HG03457 (cell line): ENCODE measurements at regions not wholly inside any gene's neighbourhood (a gene's known extent, or its start where the extent isn't known, plus 50 kb on each side); places are given as distances from the start of the nearest gene placed in this dataset.

Experiments used
- ATAC-seq: cut with Tn5 transposase; IDR thresholded peaks from one replicate; pipeline ENCODE4 v1.9.1; 2021; ENCODE audit warnings: moderate number of reproducible peaks; ENCODE audit not compliant: unreplicated experiment

DNA sequence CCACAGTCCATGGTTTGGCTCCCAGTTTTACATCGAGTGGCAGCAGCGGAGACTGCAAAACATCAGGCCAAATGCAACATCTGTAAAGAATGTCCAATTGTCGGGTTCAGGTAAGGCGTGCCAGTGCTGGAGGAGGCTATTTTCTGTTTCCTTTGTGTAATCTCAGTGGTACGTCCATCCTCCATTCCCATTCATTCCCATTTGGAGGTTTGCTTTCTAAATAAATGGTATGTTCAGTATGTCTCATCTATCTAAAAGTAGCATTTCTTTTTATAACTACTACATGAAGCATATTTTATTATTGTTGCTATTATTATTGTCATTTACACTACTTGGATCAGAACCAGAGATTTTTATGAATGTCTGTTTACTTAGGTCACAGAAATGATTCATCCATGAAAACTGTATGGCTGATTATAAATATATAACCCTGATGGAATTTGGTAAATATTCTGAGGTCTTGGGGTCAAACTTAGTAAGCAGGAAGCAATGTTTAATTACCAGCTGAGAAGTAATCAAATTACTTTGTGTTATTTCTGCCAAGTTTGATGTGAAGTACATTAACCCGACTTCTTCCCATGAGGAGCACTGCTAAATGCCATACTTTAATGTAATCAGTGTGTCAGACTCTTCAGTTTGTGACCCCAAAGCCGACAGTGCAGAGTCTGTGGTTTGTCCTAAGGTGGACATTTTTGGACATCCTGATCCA, 512.9 kb downstream of the UTRN start:
- ATAC-seq = no peak

DNA sequence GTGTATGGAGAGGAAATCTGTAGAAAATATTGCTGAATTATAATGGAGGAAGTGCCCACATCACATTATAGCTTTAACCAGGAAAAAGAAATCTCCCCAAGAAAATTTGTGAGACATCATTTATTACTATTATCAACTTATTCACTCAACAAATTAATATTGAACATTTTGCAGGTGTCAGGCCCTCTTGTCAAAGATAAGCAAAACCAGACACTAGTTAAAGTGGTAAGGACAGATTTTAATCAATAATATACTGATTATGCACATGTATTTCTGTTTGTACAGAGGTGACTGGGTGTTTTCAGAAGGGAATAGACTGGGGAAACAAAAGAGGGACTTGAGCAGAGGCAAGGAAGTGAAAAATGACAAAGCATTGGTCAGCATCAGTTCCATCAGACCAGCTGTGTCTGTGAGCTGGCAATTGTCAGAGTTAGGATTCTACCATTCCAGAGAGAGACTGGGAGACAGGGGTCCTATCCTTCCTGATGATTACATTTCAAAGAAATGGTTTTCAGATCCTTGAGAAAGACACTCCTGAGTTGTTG, 519.2 kb downstream of the UTRN start:
- ATAC-seq = no peak

DNA sequence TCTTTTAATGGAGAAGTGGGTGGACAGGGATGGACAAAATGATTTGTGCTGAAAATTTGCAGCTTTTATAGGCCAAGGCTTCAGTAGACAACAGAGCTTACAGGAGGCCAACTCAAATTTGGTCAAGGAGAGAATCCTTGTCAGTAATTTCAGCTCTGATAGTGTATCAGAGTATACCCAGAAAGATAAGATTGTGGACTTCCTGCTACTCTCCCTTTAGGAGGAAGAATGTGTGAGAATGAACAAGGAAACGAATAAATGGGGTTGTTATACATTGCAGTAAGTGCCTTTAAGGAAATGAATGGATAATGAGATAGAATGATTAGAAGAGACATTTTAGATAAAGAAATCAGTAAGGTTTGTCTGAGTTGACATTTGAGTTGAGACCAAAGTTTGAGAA, 519.9 kb downstream of the UTRN start:
- no peak for ATAC-seq

DNA sequence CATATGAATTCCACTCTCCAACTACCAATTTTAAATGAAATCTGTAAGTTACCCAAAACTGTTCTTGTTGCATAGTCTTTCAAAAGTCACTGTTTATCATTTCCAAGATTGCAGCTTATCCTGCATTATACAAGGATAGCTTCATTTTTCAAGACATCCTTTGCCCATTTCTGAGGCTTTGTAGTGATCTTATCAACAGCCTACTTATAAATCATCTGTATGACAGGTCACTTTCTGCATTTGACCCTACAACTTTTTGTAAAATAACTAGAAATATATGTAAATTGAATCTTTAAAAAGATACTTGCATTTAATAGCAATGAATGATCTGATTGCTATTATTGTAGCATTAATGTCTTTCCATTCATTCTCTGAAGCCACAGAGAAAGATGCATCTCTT, 521.1 kb downstream of the UTRN start:
- no peak for ATAC-seq

DNA sequence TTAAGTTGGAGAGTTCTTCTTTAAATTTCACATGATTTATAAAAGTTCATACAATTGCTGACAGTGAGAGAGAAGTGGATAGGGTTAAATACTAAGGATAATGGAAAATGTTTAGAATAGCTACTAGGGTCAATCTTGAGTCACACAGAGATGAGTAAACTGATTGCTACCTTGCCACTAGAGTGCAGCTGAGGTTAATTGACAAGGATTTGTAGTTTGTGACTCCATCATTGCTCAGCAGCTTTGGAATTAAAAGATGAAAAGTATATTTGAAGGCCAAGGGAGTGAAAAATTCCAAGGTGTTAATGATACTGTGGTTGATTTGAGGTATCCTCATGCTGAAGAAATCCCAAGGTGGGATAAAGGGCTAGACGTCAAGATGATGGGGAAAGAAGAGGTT, 524.0 kb downstream of the UTRN start:
- no peak for ATAC-seq

DNA sequence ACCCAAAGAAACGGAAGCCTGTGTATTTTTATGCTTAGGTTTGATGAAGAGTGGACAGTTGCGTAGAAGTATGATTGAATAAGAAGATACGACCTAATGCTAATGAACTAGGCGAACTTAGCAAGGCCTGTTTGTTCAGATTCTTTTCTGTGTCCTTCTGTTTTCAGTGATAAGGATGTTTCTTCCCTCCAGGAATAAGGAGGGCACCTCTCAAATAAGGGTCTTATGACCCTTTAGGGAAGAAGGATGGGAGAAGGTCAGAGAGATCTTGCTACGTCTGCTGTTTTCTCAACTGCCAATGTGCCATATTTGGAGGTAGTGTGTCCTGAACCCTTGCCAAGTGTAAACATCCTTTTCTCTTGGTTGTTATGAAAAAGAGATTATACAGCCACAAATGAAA, 524.8 kb downstream of the UTRN start:
- no peak for ATAC-seq

DNA sequence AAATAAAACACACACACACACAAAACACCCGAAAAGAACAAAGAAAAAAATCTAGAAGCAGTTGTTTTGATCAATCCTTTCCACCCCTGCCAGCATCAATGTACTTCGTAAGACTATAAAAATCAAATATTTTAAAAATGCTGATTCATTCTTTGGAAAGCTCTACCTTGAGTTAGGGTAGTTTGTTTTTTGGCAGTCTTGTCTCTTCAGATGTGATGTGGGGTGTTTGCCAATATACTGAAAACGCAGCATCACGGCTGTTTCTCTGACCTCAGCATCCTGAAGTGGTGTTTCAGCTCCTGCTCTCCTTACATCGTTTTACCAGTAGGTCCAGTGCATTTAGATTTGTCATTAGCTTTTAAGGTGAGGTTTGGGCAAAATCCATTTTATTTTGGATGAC, 526.0 kb downstream of the UTRN start:
- ATAC-seq = no peak

DNA sequence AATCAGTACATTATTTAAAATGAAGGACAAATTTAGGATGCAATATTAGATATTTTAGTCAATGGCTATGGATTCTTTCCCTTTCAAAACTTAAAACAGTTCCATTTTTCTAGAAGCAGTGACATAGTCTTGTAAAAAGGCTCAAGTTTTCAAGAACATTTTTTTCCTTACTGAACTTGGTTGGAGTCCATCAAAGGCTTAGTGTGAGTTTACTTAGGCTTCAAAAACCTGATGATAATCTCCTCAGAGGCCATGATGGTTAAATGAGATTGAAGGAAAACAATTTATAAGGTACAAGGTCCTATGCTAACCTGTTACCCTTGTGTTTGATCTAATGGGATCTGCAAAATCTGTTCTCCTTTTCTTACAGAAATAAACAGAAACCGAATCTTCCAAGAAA, 531.8 kb downstream of the UTRN start:
- ATAC-seq = no peak

DNA sequence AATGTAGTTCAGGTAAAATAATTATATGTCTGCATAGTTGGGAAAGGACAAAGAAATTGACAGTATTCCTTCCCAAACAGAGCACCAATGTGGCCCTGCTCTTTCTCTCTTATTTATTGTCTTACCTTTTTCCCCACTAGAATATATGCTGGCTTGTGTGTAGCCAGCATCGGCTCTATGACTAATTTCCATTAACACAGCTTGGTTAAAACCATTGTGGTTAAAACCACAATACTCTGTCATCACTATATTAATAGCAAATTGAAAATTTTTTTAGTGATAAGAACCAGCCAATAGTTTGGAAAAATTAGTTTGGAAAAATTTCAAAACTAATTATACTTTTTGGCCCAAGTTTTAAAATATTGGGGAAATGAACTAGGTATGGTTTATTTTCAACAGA, 535.1 kb downstream of the UTRN start:
- ATAC-seq = no peak

DNA sequence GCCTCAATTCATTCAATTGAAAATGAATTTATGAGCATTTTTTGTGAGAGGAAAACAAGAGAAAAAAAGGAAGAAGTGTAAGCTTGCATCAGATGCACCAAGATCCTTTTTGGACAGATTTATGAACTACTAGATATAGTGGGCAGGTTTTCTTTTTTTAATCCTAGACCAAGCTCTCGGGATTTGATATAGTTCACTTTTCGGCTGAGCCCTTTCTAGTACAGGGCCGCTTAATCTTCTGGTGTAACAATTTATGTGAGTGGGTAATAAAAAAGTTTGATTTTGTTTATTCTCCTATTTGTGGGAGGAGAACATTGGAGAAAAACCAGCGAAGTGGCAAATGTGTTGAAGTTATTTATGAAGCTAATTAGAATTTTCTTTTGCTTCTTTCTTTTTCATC, 538.0 kb downstream of the UTRN start:
- no peak for ATAC-seq

DNA sequence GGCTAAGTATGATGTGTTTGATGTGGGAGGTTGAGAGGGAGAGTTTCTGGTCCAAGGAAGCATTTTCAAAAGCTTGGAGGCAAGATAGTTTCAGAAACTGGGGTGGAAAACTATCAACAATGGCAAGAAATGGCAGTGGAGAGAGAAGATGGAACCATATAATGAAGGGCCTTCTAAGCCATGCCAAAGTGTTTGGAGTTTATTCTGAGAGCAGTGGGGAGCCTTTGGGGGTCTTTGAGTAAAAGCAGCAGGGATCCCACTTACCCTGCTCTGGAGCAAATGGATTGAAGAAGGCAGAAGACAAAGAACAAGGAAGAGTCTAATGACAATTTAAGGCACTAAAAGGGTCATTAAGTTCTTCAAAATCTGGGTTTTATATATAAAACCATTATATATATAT, 538.9 kb downstream of the UTRN start:
- ATAC-seq = no peak

DNA sequence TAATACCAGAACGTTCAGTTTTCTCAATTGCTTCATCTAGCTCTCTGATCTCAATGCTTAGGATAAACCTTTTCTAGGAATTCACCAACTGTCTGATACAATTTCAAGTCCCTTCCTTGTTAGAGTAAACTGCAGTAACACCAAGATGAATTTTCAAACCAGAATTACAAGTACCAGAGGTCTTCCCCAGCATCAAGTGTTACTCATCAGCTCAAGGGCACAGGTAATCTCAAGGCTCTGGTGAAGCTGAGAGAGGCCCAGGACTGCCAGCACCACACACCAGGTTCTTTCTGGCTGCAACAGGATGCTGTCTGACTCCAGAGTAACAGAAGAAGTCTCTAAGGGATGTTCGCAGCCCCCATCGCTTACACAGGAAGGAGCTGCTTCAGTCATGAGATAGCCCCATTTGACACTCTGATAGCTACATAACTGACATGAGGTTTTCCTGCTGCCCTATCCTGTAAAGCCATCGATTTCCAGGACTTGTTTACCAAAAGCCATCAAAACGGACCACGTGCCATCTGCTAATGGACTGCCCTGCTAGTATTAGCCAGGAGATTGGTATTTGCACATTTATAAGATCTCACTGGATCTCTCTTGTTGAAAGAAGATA, 549.4 kb downstream of the UTRN start:
- ATAC-seq = no peak

DNA sequence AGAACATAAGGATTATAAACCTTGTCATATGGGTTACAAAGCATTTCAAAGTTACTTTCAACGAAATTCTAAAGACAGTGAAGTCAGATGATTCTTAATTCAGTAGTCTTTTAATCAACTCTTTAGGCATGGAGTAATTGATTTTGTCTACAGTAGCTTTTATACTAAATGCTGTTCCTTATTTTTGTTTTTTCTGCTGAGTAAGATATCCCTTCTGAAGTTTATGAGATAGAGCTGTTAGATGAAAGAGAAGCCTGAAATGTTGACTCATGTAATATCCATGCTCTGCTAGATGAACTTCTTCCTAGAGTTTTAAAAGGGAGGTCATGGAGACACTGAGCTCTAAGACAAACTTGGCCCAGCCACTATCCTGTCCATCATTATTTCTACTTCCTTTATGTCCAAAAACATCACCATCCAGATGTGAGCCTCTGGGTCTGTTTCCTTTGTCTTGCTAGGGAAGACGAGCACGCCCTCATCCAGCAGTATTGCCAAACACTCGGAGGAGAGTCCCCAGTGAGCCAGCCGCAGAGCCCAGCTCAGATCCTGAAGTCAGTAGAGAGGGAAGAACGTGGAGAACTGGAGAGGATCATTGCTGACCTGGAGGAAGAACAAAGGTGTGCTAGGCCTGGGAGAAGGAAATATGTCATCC, 550.3 kb downstream of the UTRN start:
- ATAC-seq = no peak

DNA sequence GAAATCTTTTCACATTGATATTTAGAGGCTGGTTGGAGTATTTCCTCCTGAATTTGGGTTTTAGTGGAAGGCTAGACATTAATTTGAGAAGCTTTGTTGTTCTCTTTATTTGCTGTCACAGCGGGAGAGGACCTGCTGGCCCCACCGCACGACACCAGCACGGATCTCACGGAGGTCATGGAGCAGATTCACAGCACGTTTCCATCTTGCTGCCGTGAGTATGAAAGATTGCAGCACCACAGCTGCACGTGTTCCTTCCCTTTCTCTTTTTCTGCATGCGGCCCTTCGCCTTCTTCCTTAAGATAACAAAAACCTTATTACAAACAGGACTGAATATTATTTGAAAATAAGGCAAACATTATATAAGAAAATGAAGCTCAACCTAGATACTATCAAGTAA, 555.5 kb downstream of the UTRN start:
- no peak for ATAC-seq

DNA sequence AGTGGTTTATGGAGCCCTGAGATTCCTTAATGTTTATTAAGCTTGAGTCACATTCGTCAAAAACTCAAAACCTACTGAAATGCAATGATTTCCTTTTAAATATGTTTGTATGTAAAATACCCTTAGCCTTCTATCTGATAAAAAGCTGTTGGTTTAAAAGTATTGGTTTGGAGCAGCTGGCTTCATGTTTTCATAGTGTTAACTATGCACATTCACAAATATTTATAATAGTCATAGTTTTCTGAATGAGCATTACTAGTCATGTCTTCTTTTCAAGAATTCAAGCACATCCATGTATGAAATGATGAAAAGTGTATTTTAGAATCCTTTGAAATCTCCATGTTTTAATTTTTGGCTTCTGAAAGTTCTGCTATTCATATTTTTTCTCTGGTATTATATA, 558.6 kb downstream of the UTRN start:
- ATAC-seq = no peak

DNA sequence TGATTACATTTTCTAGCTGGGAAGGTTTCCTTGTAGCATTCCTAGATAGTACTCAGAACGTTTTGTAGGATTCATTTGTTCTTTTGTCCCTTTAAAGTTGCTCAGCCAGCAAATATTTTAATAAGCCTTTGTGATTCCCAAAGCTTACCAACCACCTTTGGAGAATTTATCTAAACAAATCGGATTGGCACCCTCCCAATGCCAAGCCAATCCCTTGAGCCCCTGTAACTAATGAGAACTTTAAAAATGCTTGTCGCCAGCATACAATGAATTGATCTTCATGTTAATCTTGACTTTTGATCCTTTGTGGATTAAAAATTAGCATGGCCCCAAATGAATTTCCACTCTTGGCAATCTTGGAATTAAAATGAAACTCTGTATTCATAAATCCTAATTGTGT, 559.5 kb downstream of the UTRN start:
- ATAC-seq = no peak

DNA sequence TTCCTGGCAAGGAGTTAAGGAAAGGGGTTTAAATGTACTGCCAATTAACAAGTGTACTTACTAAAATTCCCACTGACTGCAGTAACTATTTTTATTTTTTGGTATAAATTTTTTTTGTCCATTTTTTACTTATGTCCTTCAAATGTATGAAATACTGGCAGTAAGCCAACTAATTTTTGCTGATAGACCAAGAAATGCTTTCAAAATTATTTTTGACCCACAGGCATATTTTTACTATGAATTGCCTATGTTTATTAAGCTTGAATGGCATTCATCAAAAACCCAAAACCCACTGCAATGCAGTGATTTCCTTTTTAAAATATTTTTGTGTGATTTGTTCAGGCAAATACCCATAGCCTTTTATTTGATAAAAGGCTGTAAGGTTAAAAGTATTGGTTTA, 560.1 kb downstream of the UTRN start:
- ATAC-seq = no peak

DNA sequence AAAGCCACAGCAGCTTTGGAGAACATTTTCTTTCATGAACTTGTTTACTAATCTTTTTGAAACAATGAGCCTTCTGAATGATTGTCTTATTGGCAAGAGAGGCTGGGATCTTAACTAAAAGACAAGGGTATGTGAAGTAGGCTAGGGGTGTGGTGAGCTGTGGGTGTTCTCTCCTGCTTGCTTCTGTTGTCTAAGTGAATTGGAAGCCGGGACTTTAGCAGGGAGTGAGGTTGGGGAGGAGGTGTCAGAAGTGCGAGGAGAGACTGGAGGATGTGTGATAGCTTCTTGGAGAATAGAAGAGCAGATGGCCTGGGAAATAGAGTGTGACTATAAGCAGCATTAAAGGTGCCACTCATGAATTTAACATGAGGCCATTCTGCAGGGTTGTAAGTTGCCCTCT, 562.8 kb downstream of the UTRN start:
- ATAC-seq = no peak

DNA sequence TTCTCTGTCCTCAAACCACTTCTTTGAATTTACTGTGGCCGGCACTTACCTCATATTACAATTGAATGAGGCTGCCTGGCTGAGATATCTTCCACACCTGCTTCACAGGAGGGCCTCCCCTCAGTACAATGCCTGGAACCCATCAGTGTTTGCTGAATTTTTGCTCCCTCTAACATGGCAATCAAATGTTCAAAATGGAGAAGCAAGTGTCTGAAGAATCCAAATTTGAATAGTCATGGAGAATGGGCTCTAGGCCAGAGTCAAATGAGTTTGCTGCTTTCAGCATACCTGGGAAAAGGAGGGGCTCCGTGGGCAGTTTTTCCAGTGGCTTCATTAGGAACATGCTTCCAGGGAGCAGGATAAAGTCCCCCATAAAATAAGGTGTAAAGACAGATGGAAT, 564.8 kb downstream of the UTRN start:
- no peak for ATAC-seq

DNA sequence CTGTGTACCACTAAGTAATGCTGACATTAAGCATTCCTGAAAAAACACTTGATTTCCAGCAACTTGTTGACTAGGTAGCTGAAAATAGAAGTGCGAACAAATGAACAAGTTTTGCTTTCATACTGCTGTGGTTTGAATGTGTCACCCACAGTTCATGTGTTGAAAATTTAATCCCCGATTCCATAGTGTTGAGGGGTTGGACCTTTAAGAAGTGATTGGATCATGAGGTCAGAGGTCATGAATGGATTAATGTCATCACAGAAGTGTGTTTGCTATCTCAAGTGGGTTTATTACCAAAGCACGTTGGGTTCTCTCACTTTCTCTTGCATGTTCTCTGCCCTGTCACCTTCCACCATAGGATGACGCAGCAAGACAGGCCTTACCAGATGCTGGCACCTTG, 568.5 kb downstream of the UTRN start:
- ATAC-seq = no peak

DNA sequence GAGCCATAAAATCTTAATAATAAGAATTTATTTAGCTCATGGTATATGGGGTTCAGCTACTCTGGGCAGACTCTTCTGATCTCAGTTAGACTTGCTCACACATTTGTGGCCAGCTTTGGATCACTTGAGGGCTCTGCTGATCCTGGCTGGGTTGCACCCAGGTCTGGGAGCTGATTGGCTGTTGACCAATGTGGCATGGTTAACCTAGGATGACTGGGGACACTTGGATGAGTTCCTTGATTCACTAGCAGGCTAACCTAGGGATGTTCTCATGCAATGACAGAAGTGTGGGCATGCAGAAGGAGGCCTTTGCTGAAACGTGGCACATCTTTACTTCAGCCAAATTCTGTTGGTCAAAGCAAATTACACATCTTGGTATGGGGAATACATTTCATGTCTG, 569.5 kb downstream of the UTRN start:
- no peak for ATAC-seq

DNA sequence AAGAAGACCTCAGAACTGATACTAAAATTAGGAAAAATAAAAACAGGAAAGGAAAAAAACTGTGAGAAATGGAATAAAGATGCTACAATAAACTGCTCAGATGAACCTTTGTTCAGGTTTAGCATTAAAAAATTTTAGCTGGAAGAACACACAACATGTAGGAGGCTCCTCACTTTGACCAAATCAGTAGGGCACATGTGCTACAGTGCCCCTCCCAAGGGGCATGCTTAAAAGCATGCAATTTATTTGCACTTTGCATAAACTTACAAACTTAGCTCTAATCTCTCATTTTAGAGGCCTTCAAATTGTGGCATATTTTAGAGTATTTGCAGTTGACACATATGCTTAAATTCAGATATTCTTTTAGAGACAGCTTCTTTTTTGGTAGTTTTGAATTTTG, 570.2 kb downstream of the UTRN start:
- ATAC-seq = no peak
